GM23248 (cell line): ENCODE measurements at regions not wholly inside any gene's neighbourhood (a gene's known extent, or its start where the extent isn't known, plus 50 kb on each side); places are given as distances from the start of the nearest gene placed in this dataset.

ENCODE experiments used
- EZH2 ChIP-seq: fragments of 200-600 bp; sonication (generic); IDR thresholded peaks from 2 replicates; pipeline ENCODE4 v1.6.1; 2018; ENCODE audit warnings: antibody characterized with exemption, mild to moderate bottlenecking; ENCODE audit not compliant: insufficient read depth, poor library complexity, severe bottlenecking
- EZH2phosphoT487 ChIP-seq: fragments of 200-600 bp; sonication (generic); IDR thresholded peaks from 2 replicates; pipeline ENCODE4 v1.6.1; 2018; ENCODE audit warnings: antibody characterized with exemption, moderate library complexity, mild to moderate bottlenecking, low read depth; ENCODE audit not compliant: insufficient read depth

DNA sequence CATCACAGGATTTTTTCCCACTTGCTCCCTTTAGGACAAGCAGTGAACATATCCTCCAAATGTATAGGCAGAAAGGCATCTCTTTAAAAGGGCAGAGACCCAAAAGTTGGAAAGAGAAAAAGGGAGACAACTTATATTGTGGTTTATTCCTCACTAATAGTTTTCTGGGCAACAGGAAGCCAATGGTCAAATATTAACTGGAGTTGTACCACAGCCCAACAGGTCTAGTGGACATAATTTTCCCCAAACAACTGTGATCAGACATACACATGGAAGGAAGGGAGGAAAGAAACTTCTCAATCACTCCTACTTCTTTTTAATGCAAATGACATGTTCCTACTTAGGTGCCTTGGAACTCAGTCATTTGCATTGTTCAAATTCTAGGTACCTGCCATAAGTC lies 78.4 kb downstream of the SOX9 start:
- TF ChIP-seq EZH2: no peak
- TF ChIP-seq EZH2phosphoT487: no peak
